Neutrophil (primary cell): ENCODE measurements at regions not wholly inside any gene's neighbourhood (a gene's known extent, or its start where the extent isn't known, plus 50 kb on each side); places are given as distances from the start of the nearest gene placed in this dataset.

ENCODE experiments used
- H3K27ac ChIP-seq: fragments of 200-600 bp; sonication (generic); 2 replicates; pipeline ENCODE4 v1.5.1; 2016; ENCODE audit warnings: mild to moderate bottlenecking, moderate library complexity
- H3K27me3 ChIP-seq: fragments of 200-600 bp; sonication (generic); 2 replicates; pipeline ENCODE4 v1.6.0; 2016; ENCODE audit warnings: mild to moderate bottlenecking
- H3K36me3 ChIP-seq: fragments of 200-600 bp; sonication (generic); 2 replicates; pipeline ENCODE4 v1.5.1; 2017
- H3K4me1 ChIP-seq, 2 experiments: fragments of 200-600 bp in 1 of 2; sonication (generic) in 1 of 2; 1 replicate in 1 of 2; 2 replicates in 1 of 2; pipeline versions ENCODE4 v1.5.1 to v1.6.1; 2013 to 2016; ENCODE audit warnings: low read depth in 1 of 2, low read length in 1 of 2, mild to moderate bottlenecking in 1 of 2, moderate library complexity in 1 of 2; ENCODE audit not compliant: control insufficient read depth in 1 of 2, insufficient read depth in 1 of 2
- H3K4me3 ChIP-seq, 2 experiments: fragments of 200-600 bp in 1 of 2; sonication (generic) in 1 of 2; 1 replicate in 1 of 2; 2 replicates in 1 of 2; pipeline ENCODE4 v1.5.1; 2013 to 2016; ENCODE audit warnings: low read depth in 1 of 2, low read length in 1 of 2, mild to moderate bottlenecking in 1 of 2, moderate library complexity in 1 of 2
- H3K9me3 ChIP-seq: fragments of 200-600 bp; sonication (generic); 2 replicates; pipeline ENCODE4 v1.5.1; 2016
- CTCF ChIP-seq: fragments of 200-600 bp; sonication (generic); IDR thresholded peaks from 2 replicates; pipeline ENCODE4 v1.5.1; 2016; ENCODE audit warnings: antibody characterized with exemption

- no peaks in the 10 kb centered on the region for H3K9me3 ChIP-seq
- H3K4me1 ChIP-seq, result no peaks in the 10 kb centered on the region
- H3K27ac ChIP-seq, result no peak overlapping the region
- no peak for TF ChIP-seq CTCF
- no peaks in the 10 kb centered on the region for H3K27me3 ChIP-seq
- H3K4me3 ChIP-seq, result no peak overlapping the region
- H3K36me3 ChIP-seq, result no peaks in the 10 kb centered on the region
Observed at GRCh38 chr10:3692387-3692999, 92.5 kb downstream of the KLF6 start.

DNA sequence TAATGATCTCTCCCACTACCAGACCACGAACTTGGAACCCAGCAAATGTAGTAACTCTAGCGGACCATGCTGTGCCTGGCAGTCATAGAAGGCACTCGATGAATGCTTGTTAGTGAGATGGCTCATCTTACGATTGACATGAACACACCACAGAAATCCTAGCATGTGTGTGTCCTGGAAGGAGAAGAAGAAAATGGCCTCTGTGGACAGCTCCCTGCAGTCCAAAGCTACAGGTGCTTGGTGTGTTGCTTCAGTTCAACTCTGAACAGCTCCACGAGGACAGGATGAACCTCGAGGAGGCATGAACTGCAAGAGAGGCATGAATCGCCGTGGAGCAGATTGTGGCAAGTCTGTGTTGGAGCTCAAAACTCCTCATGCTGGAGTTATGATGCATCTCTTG is 93.5 kb downstream of the KLF6 start:
- Histone ChIP-seq H3K27ac (no peak overlapping the region), H3K36me3 (no peaks in the 10 kb centered on the region)

DNA sequence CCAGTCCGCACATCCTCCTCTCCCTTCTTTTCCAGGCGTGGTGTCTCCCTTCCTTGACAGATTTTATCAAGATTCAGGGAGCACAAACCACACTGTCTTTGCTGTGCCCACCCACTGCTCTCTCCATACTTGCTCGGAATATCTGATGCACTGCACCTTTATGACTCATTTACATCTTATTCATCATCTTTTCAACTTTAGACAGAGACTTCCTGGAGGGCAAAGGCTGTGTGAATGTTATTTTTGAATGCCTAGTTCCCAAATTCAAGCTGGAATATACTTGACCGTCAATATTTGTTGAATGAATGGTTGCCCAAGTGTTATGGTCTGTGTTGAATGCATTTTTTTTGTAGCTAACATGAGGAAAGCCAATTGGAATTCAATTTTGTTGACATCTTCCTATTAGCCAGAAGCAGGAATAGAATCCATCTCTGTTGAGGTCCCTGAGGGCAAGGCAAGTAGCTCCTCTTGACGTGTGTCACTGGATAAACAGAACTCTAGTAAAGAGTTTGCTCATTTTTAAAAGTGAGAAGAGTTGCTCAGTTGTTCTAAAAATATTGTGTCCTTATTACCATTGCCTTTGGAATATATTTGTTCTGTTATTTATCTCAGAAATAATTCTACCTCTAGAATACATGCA is 95.0 kb downstream of the KLF6 start:
- H3K36me3 ChIP-seq, result no peaks in the 10 kb centered on the region
- no peak for TF ChIP-seq CTCF
- H3K9me3 ChIP-seq, result no peaks in the 10 kb centered on the region
- H3K4me3 ChIP-seq, result no peak overlapping the region
- H3K27ac ChIP-seq, result no peak overlapping the region
- H3K4me1 ChIP-seq, result no peaks in the 10 kb centered on the region
- no peaks in the 10 kb centered on the region for H3K27me3 ChIP-seq

More for the DNA sequence above, 93.5 kb downstream of the KLF6 start:
- no peak for TF ChIP-seq CTCF
- Histone ChIP-seq H3K27me3 (no peaks in the 10 kb centered on the region), H3K4me1 (no peaks in the 10 kb centered on the region), H3K9me3 (no peaks in the 10 kb centered on the region), H3K4me3 (no peak overlapping the region)

DNA sequence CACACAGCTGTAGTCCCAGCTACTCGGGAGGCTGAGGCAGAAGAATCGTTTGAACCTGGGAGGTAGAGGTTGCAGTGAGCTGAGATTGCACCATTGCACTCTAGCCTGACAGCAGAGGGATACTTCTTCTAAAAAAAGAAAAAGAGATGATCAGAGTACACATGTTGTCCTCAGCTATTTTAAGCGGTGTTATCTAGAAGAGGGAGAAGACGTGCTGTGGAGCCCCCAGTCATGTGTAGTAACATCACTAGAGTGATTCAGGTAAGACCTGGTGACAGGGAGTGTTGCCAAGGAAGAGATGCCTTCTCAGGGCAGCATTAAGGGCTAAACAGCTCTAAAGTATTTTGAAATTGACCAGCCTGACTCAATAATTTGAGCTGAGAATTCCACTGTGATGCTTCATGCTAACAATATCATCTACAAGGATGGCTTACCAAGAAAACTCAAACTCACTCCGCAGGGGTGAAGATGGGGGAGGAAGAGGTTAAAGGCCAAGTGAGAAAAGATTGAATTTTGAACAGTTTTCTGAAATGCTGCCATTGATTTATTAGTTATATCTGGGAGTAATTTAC is 97.4 kb downstream of the KLF6 start:
- no peaks in the 10 kb centered on the region for H3K36me3 ChIP-seq
- TF ChIP-seq CTCF, result no peak

DNA sequence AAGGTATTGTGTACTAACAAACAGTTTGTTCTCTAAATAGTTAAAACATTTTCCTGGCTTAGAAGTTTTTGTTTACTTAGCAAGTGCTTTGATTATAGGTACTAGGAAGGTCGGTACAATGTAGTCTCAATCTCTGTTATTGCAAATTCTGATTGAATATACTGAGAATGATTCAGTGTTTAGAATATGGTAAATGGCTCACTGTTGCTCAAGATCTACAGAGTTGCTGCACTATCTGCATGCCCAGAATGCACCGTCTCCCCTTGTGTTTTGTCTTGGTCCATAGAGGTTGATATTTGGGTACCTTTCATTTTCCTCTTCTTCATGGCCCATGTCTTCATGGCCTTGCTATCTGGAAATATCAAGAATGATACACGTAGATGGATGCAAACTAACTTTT is 99.6 kb downstream of the KLF6 start:
- no peak for TF ChIP-seq CTCF
- H3K4me3 ChIP-seq, result no peak overlapping the region
- no peaks in the 10 kb centered on the region for H3K27me3 ChIP-seq
- H3K27ac ChIP-seq, result peak overlapping the region; percentile 30
- no peaks in the 10 kb centered on the region for H3K4me1 ChIP-seq
- H3K36me3 ChIP-seq, result no peaks in the 10 kb centered on the region
- no peaks in the 10 kb centered on the region for H3K9me3 ChIP-seq

More for the DNA sequence above, 97.4 kb downstream of the KLF6 start:
- no peak overlapping the region for H3K27ac ChIP-seq
- no peak overlapping the region for H3K4me3 ChIP-seq
- no peaks in the 10 kb centered on the region for H3K27me3 ChIP-seq
- no peaks in the 10 kb centered on the region for H3K4me1 ChIP-seq
- H3K9me3 ChIP-seq, result no peaks in the 10 kb centered on the region
